HEK293 (cell line): ENCODE measurements at regions not wholly inside any gene's neighbourhood (a gene's known extent, or its start where the extent isn't known, plus 50 kb on each side); places are given as distances from the start of the nearest gene placed in this dataset.

Experiments used
- CTCF ChIA-PET: fragments of 350-600 bp; formaldehyde crosslinking; extraction: SDS; loops from one replicate; lab custom pipeline; 2021; ENCODE audit warnings: antibody characterized with exemption; lab: Yijun Ruan, JAX
- POLR2A ChIA-PET: fragments of 300-600 bp; formaldehyde crosslinking; extraction: SDS; loops from one replicate; lab custom pipeline; 2020; ENCODE audit warnings: antibody characterized with exemption, inconsistent platforms; lab: Yijun Ruan, JAX
- H3K27ac ChIP-seq: fragments of 200-500 bp; sonication (Bioruptor generic); 2 replicates; pipeline ENCODE4 v1.5.1; 2014; ENCODE audit warnings: low read depth, low read length, control low read depth, inconsistent platforms; ENCODE audit errors: extremely low read depth
- H3K36me3 ChIP-seq, 2 experiments: fragments of 200-500 bp in 1 of 2; sonication (Bioruptor generic) in 1 of 2; 1 replicate in 1 of 2; 2 replicates in 1 of 2; pipeline ENCODE4 v1.5.1; 2014 to 2017; ENCODE audit warnings: inconsistent platforms in 2 of 2, low read length in 2 of 2; ENCODE audit not compliant: control insufficient read depth in 2 of 2, insufficient read depth in 1 of 2
- H3K4me1 ChIP-seq: fragments of 200-500 bp; sonication (Bioruptor generic); 2 replicates; pipeline ENCODE4 v1.5.1; 2014; ENCODE audit warnings: mild to moderate bottlenecking, low read length, inconsistent platforms; ENCODE audit not compliant: control insufficient read depth, insufficient read depth
- H3K4me3 ChIP-seq: 2 replicates; pipeline ENCODE4 v1.5.1; 2011; ENCODE audit warnings: low read depth, mild to moderate bottlenecking, control low read depth, low read length, moderate library complexity
- H3K9me3 ChIP-seq: fragments of 200-500 bp; sonication (Bioruptor generic); 2 replicates; pipeline ENCODE4 v1.5.1; 2014; ENCODE audit warnings: low read depth, low read length, inconsistent platforms; ENCODE audit not compliant: control insufficient read depth, insufficient read depth
- FEZF1 ChIP-seq: fragments of 450-650 bp; formaldehyde crosslinking; IDR thresholded peaks from 2 replicates; pipeline ENCODE4 v1.5.1; 2016; ENCODE audit warnings: missing biosample characterization, missing genetic modification characterization
- KLF10 ChIP-seq: fragments of 450-650 bp; IDR thresholded peaks from 2 replicates; pipeline ENCODE4 v1.5.1; 2018; ENCODE audit warnings: missing biosample characterization, mild to moderate bottlenecking, missing genetic modification characterization
- KLF9 ChIP-seq: fragments of 450-650 bp; formaldehyde crosslinking; IDR thresholded peaks from 2 replicates; pipeline ENCODE4 v1.5.1; 2016; ENCODE audit warnings: missing biosample characterization, missing genetic modification characterization, low read depth
- SALL2 ChIP-seq: fragments of 450-650 bp; formaldehyde crosslinking; IDR thresholded peaks from 2 replicates; pipeline ENCODE4 v1.5.0; 2017; ENCODE audit warnings: missing biosample characterization, mild to moderate bottlenecking, missing genetic modification characterization, borderline replicate concordance
- SP2 ChIP-seq: fragments of 450-650 bp; formaldehyde crosslinking; IDR thresholded peaks from 2 replicates; pipeline ENCODE4 v1.5.1; 2016; ENCODE audit warnings: missing biosample characterization, missing genetic modification characterization
- ZBTB21 ChIP-seq: fragments of 450-650 bp; formaldehyde crosslinking; IDR thresholded peaks from 2 replicates; pipeline ENCODE4 v1.5.1; 2017; ENCODE audit warnings: missing biosample characterization, missing genetic modification characterization
- ZFP41 ChIP-seq: fragments of 450-650 bp; formaldehyde crosslinking; IDR thresholded peaks from 2 replicates; pipeline ENCODE4 v1.5.1; 2016; ENCODE audit warnings: missing biosample characterization, missing genetic modification characterization, borderline replicate concordance
- ZNF16 ChIP-seq: fragments of 450-650 bp; formaldehyde crosslinking; IDR thresholded peaks from 2 replicates; pipeline ENCODE4 v1.5.1; 2016; ENCODE audit warnings: low read depth, missing biosample characterization, missing genetic modification characterization
- ZNF274 ChIP-seq, 2 experiments: fragments of 200-500 bp in 1 of 2; fragments of 450-650 bp in 1 of 2; sonication (Bioruptor generic) in 1 of 2; formaldehyde crosslinking in 1 of 2; IDR thresholded peaks; 2 replicates each; pipeline versions ENCODE4 v1.5.1 to v1.6.1; 2014 to 2016; ENCODE audit warnings: borderline replicate concordance in 1 of 2, inconsistent platforms in 1 of 2, low read length in 1 of 2, missing biosample characterization in 1 of 2, missing genetic modification characterization in 1 of 2
- ZNF426 ChIP-seq: fragments of 450-650 bp; formaldehyde crosslinking; IDR thresholded peaks from 2 replicates; pipeline ENCODE4 v1.5.1; 2017; ENCODE audit warnings: missing biosample characterization, missing genetic modification characterization, mild to moderate bottlenecking, inconsistent platforms, moderate library complexity
- ZNF48 ChIP-seq: fragments of 450-650 bp; formaldehyde crosslinking; IDR thresholded peaks from 2 replicates; pipeline ENCODE4 v1.5.1; 2016; ENCODE audit warnings: missing biosample characterization, missing genetic modification characterization
- ZNF561 ChIP-seq: fragments of 450-650 bp; IDR thresholded peaks from 2 replicates; pipeline ENCODE4 v1.5.1; 2018; ENCODE audit warnings: missing biosample characterization, missing genetic modification characterization, borderline replicate concordance
- ZNF677 ChIP-seq: fragments of 450-650 bp; IDR thresholded peaks from 2 replicates; pipeline ENCODE4 v1.5.0; 2018; ENCODE audit warnings: missing biosample characterization, mild to moderate bottlenecking, missing genetic modification characterization, moderate library complexity
- ZNF747 ChIP-seq: fragments of 450-650 bp; formaldehyde crosslinking; IDR thresholded peaks from 2 replicates; pipeline ENCODE4 v1.5.1; 2016; ENCODE audit warnings: missing biosample characterization, missing genetic modification characterization
- ZNF777 ChIP-seq: fragments of 450-650 bp; formaldehyde crosslinking; IDR thresholded peaks from 2 replicates; pipeline ENCODE4 v1.5.1; 2017; ENCODE audit warnings: missing biosample characterization, missing genetic modification characterization, borderline replicate concordance
- ZNF830 ChIP-seq: fragments of 450-650 bp; IDR thresholded peaks from 2 replicates; pipeline ENCODE4 v1.5.0; 2018; ENCODE audit warnings: missing biosample characterization, missing genetic modification characterization, low read depth, mild to moderate bottlenecking, moderate library complexity
- ZSCAN30 ChIP-seq: fragments of 450-650 bp; IDR thresholded peaks from 2 replicates; pipeline ENCODE4 v1.5.1; 2018; ENCODE audit warnings: missing biosample characterization, mild to moderate bottlenecking, missing genetic modification characterization, moderate library complexity
- TF ChIP-seq, protein P1 (sequence below): fragments of 450-650 bp; formaldehyde crosslinking; IDR thresholded peaks from 2 replicates; pipeline ENCODE4 v1.5.1; 2016; ENCODE audit warnings: missing biosample characterization, missing genetic modification characterization
- TF ChIP-seq, protein P2 (sequence below): fragments of 450-650 bp; formaldehyde crosslinking; IDR thresholded peaks from 2 replicates; pipeline ENCODE4 v1.5.1; 2016; ENCODE audit warnings: missing biosample characterization, missing genetic modification characterization
- TF ChIP-seq, protein P3 (sequence below): fragments of 450-650 bp; formaldehyde crosslinking; IDR thresholded peaks from 2 replicates; pipeline ENCODE4 v1.5.1; 2016; ENCODE audit warnings: missing biosample characterization, missing genetic modification characterization

DNA sequence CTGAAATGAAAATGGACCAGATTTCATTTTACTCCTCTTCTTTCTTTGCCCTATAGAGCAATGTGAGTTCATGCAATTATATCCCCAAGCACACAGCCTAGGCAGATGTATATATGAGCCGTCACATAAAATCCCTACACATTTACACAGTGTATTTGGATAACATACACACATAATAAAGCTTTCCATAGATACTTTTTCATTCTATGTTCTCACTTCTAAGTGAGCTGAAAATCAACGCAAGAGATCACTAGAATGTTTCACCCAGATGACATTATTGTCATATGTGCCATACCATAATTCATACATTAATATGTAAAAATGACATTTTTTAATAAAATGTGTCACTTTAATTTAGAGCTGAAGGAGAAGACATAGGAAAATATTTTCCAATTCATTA, 129.4 kb downstream of the INHBA start:
- no peak for TF ChIP-seq SALL2 (tag by site-specific recombination)
- no peak for TF ChIP-seq ZNF747 (tag by site-specific recombination)
- TF ChIP-seq, protein P1, sequence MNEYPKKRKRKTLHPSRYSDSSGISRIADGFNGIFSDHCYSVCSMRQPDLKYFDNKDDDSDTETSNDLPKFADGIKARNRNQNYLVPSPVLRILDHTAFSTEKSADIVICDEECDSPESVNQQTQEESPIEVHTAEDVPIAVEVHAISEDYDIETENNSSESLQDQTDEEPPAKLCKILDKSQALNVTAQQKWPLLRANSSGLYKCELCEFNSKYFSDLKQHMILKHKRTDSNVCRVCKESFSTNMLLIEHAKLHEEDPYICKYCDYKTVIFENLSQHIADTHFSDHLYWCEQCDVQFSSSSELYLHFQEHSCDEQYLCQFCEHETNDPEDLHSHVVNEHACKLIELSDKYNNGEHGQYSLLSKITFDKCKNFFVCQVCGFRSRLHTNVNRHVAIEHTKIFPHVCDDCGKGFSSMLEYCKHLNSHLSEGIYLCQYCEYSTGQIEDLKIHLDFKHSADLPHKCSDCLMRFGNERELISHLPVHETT (tag by site-specific recombination): no peak
- TF ChIP-seq, protein P2, sequence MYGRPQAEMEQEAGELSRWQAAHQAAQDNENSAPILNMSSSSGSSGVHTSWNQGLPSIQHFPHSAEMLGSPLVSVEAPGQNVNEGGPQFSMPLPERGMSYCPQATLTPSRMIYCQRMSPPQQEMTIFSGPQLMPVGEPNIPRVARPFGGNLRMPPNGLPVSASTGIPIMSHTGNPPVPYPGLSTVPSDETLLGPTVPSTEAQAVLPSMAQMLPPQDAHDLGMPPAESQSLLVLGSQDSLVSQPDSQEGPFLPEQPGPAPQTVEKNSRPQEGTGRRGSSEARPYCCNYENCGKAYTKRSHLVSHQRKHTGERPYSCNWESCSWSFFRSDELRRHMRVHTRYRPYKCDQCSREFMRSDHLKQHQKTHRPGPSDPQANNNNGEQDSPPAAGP (tag by site-specific recombination): no peak
- no peak for TF ChIP-seq KLF9 (tag by site-specific recombination)
- TF ChIP-seq ZBTB21 (tag by site-specific recombination): no peak
- no peak for TF ChIP-seq ZNF16 (tag by site-specific recombination)
- TF ChIP-seq ZNF677: no peak
- no peak for TF ChIP-seq ZNF48 (tag by site-specific recombination)
- no peak for TF ChIP-seq FEZF1 (tag by site-specific recombination)
- TF ChIP-seq ZSCAN30 (tag by site-specific recombination): no peak
- no peak for TF ChIP-seq ZNF830 (tag by site-specific recombination)
- no peak for TF ChIP-seq KLF10
- no peak for TF ChIP-seq ZNF426 (tag by site-specific recombination)
- TF ChIP-seq, protein P3, sequence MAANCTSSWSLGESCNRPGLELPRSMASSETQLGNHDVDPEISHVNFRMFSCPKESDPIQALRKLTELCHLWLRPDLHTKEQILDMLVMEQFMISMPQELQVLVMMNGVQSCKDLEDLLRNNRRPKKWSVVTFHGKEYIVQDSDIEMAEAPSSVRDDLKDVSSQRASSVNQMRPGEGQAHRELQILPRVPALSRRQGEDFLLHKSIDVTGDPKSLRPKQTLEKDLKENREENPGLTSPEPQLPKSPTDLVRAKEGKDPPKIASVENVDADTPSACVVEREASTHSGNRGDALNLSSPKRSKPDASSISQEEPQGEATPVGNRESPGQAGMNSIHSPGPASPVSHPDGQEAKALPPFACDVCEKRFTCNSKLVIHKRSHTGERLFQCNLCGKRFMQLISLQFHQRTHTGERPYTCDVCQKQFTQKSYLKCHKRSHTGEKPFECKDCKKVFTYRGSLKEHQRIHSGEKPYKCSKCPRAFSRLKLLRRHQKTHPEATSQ (tag by site-specific recombination): no peak
- TF ChIP-seq ZNF274 (IDR thresholded peaks at IDR 0.05; ENCODE audit: low read length): no peak
- TF ChIP-seq ZNF274 (tag by site-specific recombination; IDR thresholded peaks at IDR 0.05; ENCODE audit: borderline replicate concordance): no peak
- no peak for TF ChIP-seq ZFP41 (tag by site-specific recombination)
- TF ChIP-seq SP2 (tag by site-specific recombination): no peak
- no peak for TF ChIP-seq ZNF777 (tag by site-specific recombination)
- Histone ChIP-seq H3K4me3 (no peak overlapping the region), H3K9me3 (no peaks in the 10 kb centered on the region), H3K36me3 (no peaks in the 10 kb centered on the region), H3K4me1 (no peaks in the 10 kb centered on the region), H3K27ac (no peak overlapping the region)
- ChIA-PET POLR2A (no interaction called here), CTCF (interaction anchor here (0.6 to 1.0 kb wide), 3 partner anchors 16 to 25 kb away, joined by 3 read pairs; no protein-coding TSS in a partner anchor)

DNA sequence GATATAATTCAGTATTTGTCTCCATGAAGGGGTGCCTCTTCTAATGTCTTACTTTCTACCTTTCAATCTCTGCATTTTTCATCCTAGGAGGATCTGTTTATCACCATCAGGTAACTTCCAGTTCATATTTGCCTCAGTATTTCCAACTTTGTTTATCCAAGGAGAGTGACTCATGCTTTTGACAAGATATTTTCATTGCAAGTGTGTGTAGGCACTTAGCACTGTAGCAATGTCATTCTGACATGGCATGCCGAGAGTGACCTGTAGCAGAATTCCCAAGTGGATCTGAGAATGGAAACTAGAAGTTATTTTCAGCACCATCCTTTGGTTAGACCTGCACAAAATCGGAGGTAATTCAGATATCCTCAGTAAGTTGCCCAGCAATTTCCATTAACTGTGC, 129.9 kb downstream of the INHBA start:
- no peaks in the 10 kb centered on the region for H3K4me1 ChIP-seq
- no peak overlapping the region for H3K27ac ChIP-seq
- H3K9me3 ChIP-seq: no peaks in the 10 kb centered on the region
- POLR2A ChIA-PET: no interaction called here
- no peak overlapping the region for H3K4me3 ChIP-seq
- no peaks in the 10 kb centered on the region for H3K36me3 ChIP-seq
- TF ChIP-seq ZNF561 (tag by site-specific recombination): no peak
- CTCF ChIA-PET: interaction anchor here (0.7 kb wide), 1 partner anchor 18 kb away, joined by 3 read pairs; no protein-coding TSS in a partner anchor
